Activated B cell treated with CpG ODN at 0.5 μM for 24 hours (primary cell): ENCODE measurements at regions not wholly inside any gene's neighbourhood (a gene's known extent, or its start where the extent isn't known, plus 50 kb on each side); places are given as distances from the start of the nearest gene placed in this dataset.

Source experiments
- ATAC-seq: fragments of 200-7000 bp; cut with Tn5 transposase; one replicate; pipeline ENCODE4 v1.10.0; 2021; ENCODE audit warnings: low read depth, mild to moderate bottlenecking, moderate library complexity
- CTCF ChIA-PET: fragments of 350-600 bp; sonication (Branson Sonifier 250); formaldehyde crosslinking; loops from one replicate; lab custom pipeline; 2021; ENCODE audit warnings: antibody characterized with exemption; lab: Charles Lee
- POLR2A ChIA-PET: fragments of 350-600 bp; sonication (Branson Sonifier 250); formaldehyde crosslinking; loops from one replicate; lab custom pipeline; 2021; ENCODE audit warnings: antibody characterized with exemption; lab: Charles Lee
- DNase-seq: peaks from one replicate; pipeline ENCODE4 v3.0.0; 2022
- H3K27ac Mint-ChIP-seq: one replicate; pipeline ENCODE4 v1.8.0; 2020; ENCODE audit warnings: mixed read lengths
- H3K27me3 Mint-ChIP-seq: one replicate; pipeline ENCODE4 v1.8.0; 2021; ENCODE audit warnings: mixed read lengths
- H3K36me3 Mint-ChIP-seq: one replicate; pipeline ENCODE4 v1.8.0; 2021; ENCODE audit warnings: low read depth, mixed read lengths
- H3K4me1 Mint-ChIP-seq: one replicate; pipeline ENCODE4 v1.8.0; 2021; ENCODE audit warnings: mixed read lengths
- H3K4me3 Mint-ChIP-seq: one replicate; pipeline ENCODE4 v1.8.0; 2020; ENCODE audit warnings: mild to moderate bottlenecking, mixed read lengths
- H3K9me3 Mint-ChIP-seq: one replicate; pipeline ENCODE4 v1.8.0; 2020; ENCODE audit warnings: mixed read lengths
- CTCF ChIP-seq: fragments of 200-600 bp; IDR thresholded peaks from one replicate; pipeline ENCODE4 v1.8.0; 2022; ENCODE audit warnings: antibody characterized with exemption, mild to moderate bottlenecking
- intact Hi-C: fragments of 100-400 bp; cut with micrococcal nuclease; formaldehyde crosslinking; loops from one replicate; pipeline ENCODE4 v1.15.1; 2024

GRCh38 chr4:178339769-178340168 is 897.5 kb upstream of the AGA start:
- POLR2A ChIA-PET, result no interaction called here
- H3K27me3 Mint-ChIP-seq, result no peaks in the 10 kb centered on the region
- no peak overlapping the region for H3K4me3 Mint-ChIP-seq
- no peak for ATAC-seq
- peaks cover 15% of the 10 kb centered on the region for H3K9me3 Mint-ChIP-seq
- no peak for DNase-seq
- no peaks in the 10 kb centered on the region for H3K4me1 Mint-ChIP-seq
- CTCF ChIA-PET, result no interaction called here
- TF ChIP-seq CTCF, result no peak
- no peak overlapping the region for H3K27ac Mint-ChIP-seq
- intact Hi-C loops, result no loop called here
- H3K36me3 Mint-ChIP-seq, result no peaks in the 10 kb centered on the region

- H3K36me3 Mint-ChIP-seq, result no peaks in the 10 kb centered on the region
- DNase-seq (no peak), ATAC-seq (no peak)
- intact Hi-C loops, result no loop called here
- H3K27ac Mint-ChIP-seq, result no peak overlapping the region
- CTCF ChIA-PET, result no interaction called here
- no peak for TF ChIP-seq CTCF
- no peak overlapping the region for H3K4me3 Mint-ChIP-seq
- H3K4me1 Mint-ChIP-seq, result no peaks in the 10 kb centered on the region
- H3K9me3 Mint-ChIP-seq, result peaks cover 17% of the 10 kb centered on the region
- H3K27me3 Mint-ChIP-seq, result no peaks in the 10 kb centered on the region
- POLR2A ChIA-PET, result no interaction called here
Observed at GRCh38 chr4:178340468-178340867, 898.2 kb upstream of the AGA start.

GRCh38 chr4:178344096-178344495 is 901.9 kb upstream of the AGA start:
- Mint-ChIP-seq H3K36me3 (no peaks in the 10 kb centered on the region), H3K4me3 (no peak overlapping the region), H3K9me3 (peaks cover 5% of the 10 kb centered on the region), H3K27ac (no peak overlapping the region), H3K4me1 (no peaks in the 10 kb centered on the region), H3K27me3 (no peaks in the 10 kb centered on the region)
- ATAC-seq (no peak), DNase-seq (no peak)
- TF ChIP-seq CTCF, result no peak
- POLR2A ChIA-PET, result no interaction called here
- intact Hi-C loops, result no loop called here
- CTCF ChIA-PET, result no interaction called here

GRCh38 chr4:178347111-178347510 is 904.9 kb upstream of the AGA start:
- CTCF ChIA-PET, result no interaction called here
- H3K36me3 Mint-ChIP-seq, result no peaks in the 10 kb centered on the region

GRCh38 chr4:178349601-178350000 is 907.4 kb upstream of the AGA start:
- POLR2A ChIA-PET, result no interaction called here
- ATAC-seq, result no peak
- Mint-ChIP-seq H3K4me3 (no peak overlapping the region), H3K27me3 (no peaks in the 10 kb centered on the region), H3K27ac (no peak overlapping the region), H3K36me3 (no peaks in the 10 kb centered on the region), H3K9me3 (peaks cover 6% of the 10 kb centered on the region), H3K4me1 (no peaks in the 10 kb centered on the region)
- no peak for TF ChIP-seq CTCF
- intact Hi-C loops, result no loop called here
- no peak for DNase-seq
- CTCF ChIA-PET, result no interaction called here

More at GRCh38 chr4:178347111-178347510, 904.9 kb upstream of the AGA start:
- Mint-ChIP-seq H3K27me3 (no peaks in the 10 kb centered on the region), H3K4me1 (no peaks in the 10 kb centered on the region), H3K9me3 (peaks cover 4% of the 10 kb centered on the region), H3K4me3 (no peak overlapping the region), H3K27ac (no peak overlapping the region)
- POLR2A ChIA-PET, result no interaction called here
- intact Hi-C loops, result no loop called here
- ATAC-seq (no peak), DNase-seq (no peak)
- TF ChIP-seq CTCF, result no peak
